ENCODE measurements at regions not wholly inside any gene's neighbourhood (a gene's known extent, or its start where the extent isn't known, plus 50 kb on each side); places are given as distances from the start of the nearest gene placed in this dataset.

DNA sequence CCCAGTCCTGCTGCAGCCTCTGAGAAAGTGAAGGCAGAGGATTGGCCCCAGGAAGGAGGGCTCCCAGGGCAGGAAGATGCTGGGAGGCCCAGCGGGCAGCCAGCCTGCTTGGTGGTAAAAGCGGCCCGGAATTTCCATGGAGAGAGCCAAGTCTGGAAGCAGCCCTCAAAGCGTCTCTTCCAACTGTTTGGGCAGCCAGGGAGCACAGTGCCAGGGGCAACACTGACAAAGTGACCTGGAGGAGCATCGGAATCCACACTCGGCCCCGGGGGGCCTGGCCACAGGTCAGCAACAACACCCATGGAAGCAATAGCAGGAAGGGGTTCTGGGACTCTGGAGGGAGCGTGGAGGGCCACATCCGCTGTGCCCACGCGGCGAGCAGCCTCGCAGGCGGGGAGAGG is 63.2 kb upstream of the FGFR2 start:
- Histone ChIP-seq H3K27me3 (no peaks in the 10 kb centered on the region), H3K4me1 (no peaks in the 10 kb centered on the region), H3K4me3 (no peak overlapping the region), H3K36me3 (no peaks in the 10 kb centered on the region), H3K9me3 (no peaks in the 10 kb centered on the region), H3K27ac (no peak overlapping the region)
- no peak for TF ChIP-seq POLR2A (IDR thresholded peaks at IDR 0.05)
- TF ChIP-seq, protein P1, sequence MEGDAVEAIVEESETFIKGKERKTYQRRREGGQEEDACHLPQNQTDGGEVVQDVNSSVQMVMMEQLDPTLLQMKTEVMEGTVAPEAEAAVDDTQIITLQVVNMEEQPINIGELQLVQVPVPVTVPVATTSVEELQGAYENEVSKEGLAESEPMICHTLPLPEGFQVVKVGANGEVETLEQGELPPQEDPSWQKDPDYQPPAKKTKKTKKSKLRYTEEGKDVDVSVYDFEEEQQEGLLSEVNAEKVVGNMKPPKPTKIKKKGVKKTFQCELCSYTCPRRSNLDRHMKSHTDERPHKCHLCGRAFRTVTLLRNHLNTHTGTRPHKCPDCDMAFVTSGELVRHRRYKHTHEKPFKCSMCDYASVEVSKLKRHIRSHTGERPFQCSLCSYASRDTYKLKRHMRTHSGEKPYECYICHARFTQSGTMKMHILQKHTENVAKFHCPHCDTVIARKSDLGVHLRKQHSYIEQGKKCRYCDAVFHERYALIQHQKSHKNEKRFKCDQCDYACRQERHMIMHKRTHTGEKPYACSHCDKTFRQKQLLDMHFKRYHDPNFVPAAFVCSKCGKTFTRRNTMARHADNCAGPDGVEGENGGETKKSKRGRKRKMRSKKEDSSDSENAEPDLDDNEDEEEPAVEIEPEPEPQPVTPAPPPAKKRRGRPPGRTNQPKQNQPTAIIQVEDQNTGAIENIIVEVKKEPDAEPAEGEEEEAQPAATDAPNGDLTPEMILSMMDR (IDR thresholded peaks at IDR 0.05), result no peak
- no peak for DNase-seq
- intact Hi-C loops (cut with DNase I; ENCODE audit: low total_unique reads), result no loop called here

GRCh38 chr10:121659236-121659635 is 61.0 kb upstream of the FGFR2 start:
- Histone ChIP-seq H3K27me3 (no peaks in the 10 kb centered on the region), H3K4me3 (no peak overlapping the region), H3K27ac (no peak overlapping the region), H3K4me1 (no peaks in the 10 kb centered on the region), H3K9me3 (no peaks in the 10 kb centered on the region), H3K36me3 (no peaks in the 10 kb centered on the region)
- TF ChIP-seq POLR2A (IDR thresholded peaks at IDR 0.05), result no peak
- TF ChIP-seq, protein P1 (IDR thresholded peaks at IDR 0.05), result no peak
- DNase-seq, result no peak
- intact Hi-C loops (cut with DNase I; ENCODE audit: low total_unique reads), result no loop called here

GRCh38 chr10:121658611-121659010 is 60.4 kb upstream of the FGFR2 start:
- H3K27ac ChIP-seq, result no peak overlapping the region
- H3K4me1 ChIP-seq, result no peaks in the 10 kb centered on the region
- H3K9me3 ChIP-seq, result no peaks in the 10 kb centered on the region
- no peak overlapping the region for H3K4me3 ChIP-seq
- DNase-seq, result no peak
- H3K36me3 ChIP-seq, result no peaks in the 10 kb centered on the region
- intact Hi-C loops (cut with DNase I; ENCODE audit: low total_unique reads), result no loop called here
- no peak for TF ChIP-seq POLR2A (IDR thresholded peaks at IDR 0.05)
- TF ChIP-seq, protein P1 (IDR thresholded peaks at IDR 0.05), result no peak
- H3K27me3 ChIP-seq, result no peaks in the 10 kb centered on the region

GRCh38 chr10:121658111-121658510 is 59.9 kb upstream of the FGFR2 start:
- Histone ChIP-seq H3K9me3 (no peaks in the 10 kb centered on the region), H3K27me3 (no peaks in the 10 kb centered on the region), H3K27ac (no peak overlapping the region), H3K4me1 (no peaks in the 10 kb centered on the region), H3K4me3 (no peak overlapping the region), H3K36me3 (no peaks in the 10 kb centered on the region)
- TF ChIP-seq, protein P1 (IDR thresholded peaks at IDR 0.05), result no peak
- no peak for TF ChIP-seq POLR2A (IDR thresholded peaks at IDR 0.05)
- no peak for DNase-seq
- intact Hi-C loops (cut with DNase I; ENCODE audit: low total_unique reads), result no loop called here

GRCh38 chr10:121655254-121656144 is 57.3 kb upstream of the FGFR2 start:
- H3K9me3 ChIP-seq, result no peaks in the 10 kb centered on the region
- intact Hi-C loops (cut with DNase I; ENCODE audit: low total_unique reads), result no loop called here
- no peak overlapping the region for H3K27ac ChIP-seq
- no peaks in the 10 kb centered on the region for H3K4me1 ChIP-seq
- TF ChIP-seq, protein P1 (IDR thresholded peaks at IDR 0.05), result no peak
- no peak for TF ChIP-seq POLR2A (IDR thresholded peaks at IDR 0.05)
- no peaks in the 10 kb centered on the region for H3K27me3 ChIP-seq
- no peak overlapping the region for H3K4me3 ChIP-seq
- DNase-seq, result no peak
- H3K36me3 ChIP-seq, result no peaks in the 10 kb centered on the region

Measured in uterus (tissue), 3 donors.